NB4 (cell line): ENCODE measurements at regions not wholly inside any gene's neighbourhood (a gene's known extent, or its start where the extent isn't known, plus 50 kb on each side); places are given as distances from the start of the nearest gene placed in this dataset.

Experiments
- MAX ChIP-seq: IDR thresholded peaks from 2 replicates; pipeline ENCODE4 v1.6.1; 2011; ENCODE audit warnings: low read depth, low read length
- MYC ChIP-seq: IDR thresholded peaks from 2 replicates; pipeline ENCODE4 v1.6.1; 2011; ENCODE audit warnings: low read depth, low read length
- POLR2A ChIP-seq: IDR thresholded peaks from 2 replicates; pipeline ENCODE4 v1.6.1; 2011; ENCODE audit warnings: mild to moderate bottlenecking; ENCODE audit not compliant: insufficient read length; ENCODE audit errors: extremely low read depth
- TF ChIP-seq, protein P1 (sequence below): IDR thresholded peaks from one replicate; pipeline ENCODE4 v1.5.1; 2012; ENCODE audit warnings: low read depth, low read length

DNA sequence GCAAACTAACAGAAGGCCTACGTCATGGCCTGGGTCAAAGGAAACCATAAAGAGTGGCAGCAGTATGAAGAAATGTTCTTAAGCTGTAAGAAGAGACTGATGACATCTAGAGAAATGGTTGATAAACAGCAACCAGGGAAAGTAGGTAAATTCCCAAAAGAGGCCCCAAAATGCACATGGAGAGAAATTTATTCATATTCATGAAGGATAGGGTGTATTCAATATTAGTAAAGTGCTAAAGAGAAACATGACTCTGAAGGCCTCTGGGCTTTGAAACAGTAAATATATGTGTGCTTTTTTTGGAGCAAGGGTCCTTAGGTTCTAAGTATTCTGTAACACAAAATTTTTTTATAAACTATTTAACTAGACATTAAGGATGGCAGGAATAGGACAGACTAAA is 149.7 kb upstream of the GRIA1 start:
- TF ChIP-seq, protein P1, sequence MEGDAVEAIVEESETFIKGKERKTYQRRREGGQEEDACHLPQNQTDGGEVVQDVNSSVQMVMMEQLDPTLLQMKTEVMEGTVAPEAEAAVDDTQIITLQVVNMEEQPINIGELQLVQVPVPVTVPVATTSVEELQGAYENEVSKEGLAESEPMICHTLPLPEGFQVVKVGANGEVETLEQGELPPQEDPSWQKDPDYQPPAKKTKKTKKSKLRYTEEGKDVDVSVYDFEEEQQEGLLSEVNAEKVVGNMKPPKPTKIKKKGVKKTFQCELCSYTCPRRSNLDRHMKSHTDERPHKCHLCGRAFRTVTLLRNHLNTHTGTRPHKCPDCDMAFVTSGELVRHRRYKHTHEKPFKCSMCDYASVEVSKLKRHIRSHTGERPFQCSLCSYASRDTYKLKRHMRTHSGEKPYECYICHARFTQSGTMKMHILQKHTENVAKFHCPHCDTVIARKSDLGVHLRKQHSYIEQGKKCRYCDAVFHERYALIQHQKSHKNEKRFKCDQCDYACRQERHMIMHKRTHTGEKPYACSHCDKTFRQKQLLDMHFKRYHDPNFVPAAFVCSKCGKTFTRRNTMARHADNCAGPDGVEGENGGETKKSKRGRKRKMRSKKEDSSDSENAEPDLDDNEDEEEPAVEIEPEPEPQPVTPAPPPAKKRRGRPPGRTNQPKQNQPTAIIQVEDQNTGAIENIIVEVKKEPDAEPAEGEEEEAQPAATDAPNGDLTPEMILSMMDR = no peak
- TF ChIP-seq POLR2A = no peak
- TF ChIP-seq MAX = no peak
- no peak for TF ChIP-seq MYC
